HepG2 (cell line): ENCODE measurements at regions not wholly inside any gene's neighbourhood (a gene's known extent, or its start where the extent isn't known, plus 50 kb on each side); places are given as distances from the start of the nearest gene placed in this dataset.
A peak's percentile ranks its signal among the peaks of the same experiment; 100 is the strongest.

ENCODE experiments used
- ATAC-seq: fragments of 200-7000 bp; cut with Tn5 transposase; 3 replicates; pipeline ENCODE4 v1.9.1; 2020; ENCODE audit warnings: mild to moderate bottlenecking, moderate library complexity
- BruUV-seq: library from RNA; stranded (reverse); fragments of 400-500 nt; replicated peaks from 2 replicates; lab custom pipeline; 2021; lab: Mats Ljungman, UMichigan
- CTCF ChIA-PET: fragments of 300-600 bp; formaldehyde crosslinking; extraction: SDS; loops from one replicate; lab custom pipeline; 2021; ENCODE audit warnings: low total read pairs, inconsistent platforms, low intra/inter-chr PET ratio; lab: Yijun Ruan, JAX
- POLR2A ChIA-PET: fragments of 350-600 bp; sonication (Branson Sonifier 250); formaldehyde crosslinking; loops from one replicate; lab custom pipeline; 2020; ENCODE audit warnings: antibody characterized with exemption, inconsistent platforms; lab: Yijun Ruan, JAX
- DNase-seq: peaks from one replicate; pipeline ENCODE4 v3.0.0-alpha.2; 2015; ENCODE audit warnings: low spot score
- FAIRE-seq: peaks from 3 replicates; lab custom pipeline; 2011; peaks lifted over from hg19 to GRCh38; lab: Jason Lieb, UNC
- H2AFZ ChIP-seq: one replicate; pipeline ENCODE4 v1.6.1; 2011; ENCODE audit warnings: low read length, inconsistent platforms
- H3K27ac ChIP-seq: fragments of 300-600 bp; 3 replicates; pipeline ENCODE4 v1.8.0; 2011; ENCODE audit warnings: mixed run types, mild to moderate bottlenecking, mixed read lengths, low read length, inconsistent platforms; ENCODE audit not compliant: insufficient read depth; ENCODE audit errors: extremely low read length
- H3K27me3 ChIP-seq, 2 experiments: fragments of 200-600 bp in 1 of 2; 2 replicates in 1 of 2; 3 replicates in 1 of 2; pipeline versions ENCODE4 v1.6.0 to v1.8.0; 2011; ENCODE audit warnings: low read length in 2 of 2, mild to moderate bottlenecking in 2 of 2, moderate library complexity in 2 of 2, inconsistent platforms in 1 of 2; ENCODE audit not compliant: insufficient read depth in 2 of 2, control insufficient read depth in 1 of 2
- H3K36me3 ChIP-seq, 2 experiments: fragments of 200-600 bp in 1 of 2; replicated peaks in 1 of 2; 2 replicates in 1 of 2; 3 replicates in 1 of 2; pipeline versions ENCODE4 v1.5.1 to v1.8.0; 2011; ENCODE audit warnings: low read length in 2 of 2, inconsistent platforms in 1 of 2; ENCODE audit not compliant: insufficient read depth in 2 of 2, control insufficient read depth in 1 of 2
- H3K4me1 ChIP-seq: 2 replicates; pipeline ENCODE4 v1.5.1; 2012; ENCODE audit warnings: low read length, inconsistent platforms; ENCODE audit not compliant: insufficient read depth
- H3K4me2 ChIP-seq: 2 replicates; pipeline ENCODE4 v1.6.0; 2011; ENCODE audit warnings: low read depth, low read length, inconsistent platforms
- H3K4me3 ChIP-seq, 3 experiments: fragments of 200-600 bp in 1 of 3; sonication (generic), shearing (Covaris generic) in 1 of 3; replicated peaks in 1 of 3; 2 replicates each; pipeline ENCODE4 v1.5.1; 2011 to 2016; ENCODE audit warnings: low read length in 3 of 3, inconsistent platforms in 2 of 3, low read depth in 2 of 3, mild to moderate bottlenecking in 2 of 3, control low read depth in 1 of 3, mixed read lengths in 1 of 3; ENCODE audit not compliant: insufficient read depth in 1 of 3
- H3K79me2 ChIP-seq: one replicate; pipeline ENCODE4 v1.6.1; 2011; ENCODE audit warnings: low read length, inconsistent platforms; ENCODE audit not compliant: insufficient read depth
- H3K9ac ChIP-seq: 2 replicates; pipeline ENCODE4 v1.6.0; 2011; ENCODE audit warnings: mild to moderate bottlenecking, low read depth, low read length, inconsistent platforms; ENCODE audit not compliant: insufficient read depth
- H3K9me3 ChIP-seq: 2 replicates; pipeline ENCODE4 v1.5.1; 2012; ENCODE audit warnings: mild to moderate bottlenecking, low read length
- H4K20me1 ChIP-seq: 2 replicates; pipeline ENCODE4 v1.6.0; 2011; ENCODE audit warnings: inconsistent platforms, mild to moderate bottlenecking, low read length, moderate library complexity; ENCODE audit not compliant: insufficient read depth
- HCFC1 ChIP-seq: fragments of 150-350 bp; IDR thresholded peaks from 2 replicates; pipeline ENCODE4 v1.6.1; 2014; ENCODE audit warnings: low read depth, low read length
- HES4 ChIP-seq: sonication (generic); formaldehyde crosslinking; IDR thresholded peaks from 2 replicates; pipeline ENCODE4 v1.9.0; 2021; ENCODE audit warnings: mild to moderate bottlenecking, missing genetic modification reagents, borderline replicate concordance
- MAFF ChIP-seq: IDR thresholded peaks from 2 replicates; pipeline ENCODE4 v1.6.1; 2011; ENCODE audit warnings: low read depth, low read length, improper control_type of control experiment
- MAFK ChIP-seq, 2 experiments: IDR thresholded peaks in 1 of 2; conservative IDR thresholded peaks in 1 of 2; 2 replicates each; pipeline ENCODE4 v1.6.1; 2011; ENCODE audit warnings: improper control_type of control experiment in 2 of 2, low read length in 2 of 2
- PLRG1 ChIP-seq: fragments of 450-650 bp; conservative IDR thresholded peaks from 2 replicates; pipeline ENCODE4 v1.6.1; 2016
- SRSF1 ChIP-seq: fragments of 200-400 bp; formaldehyde crosslinking; optimal IDR thresholded peaks from 2 replicates; pipeline ENCODE3; 2017; ENCODE audit warnings: mild to moderate bottlenecking, low read depth, low read length, moderate library complexity
- SYNCRIP ChIP-seq: fragments of 200-400 bp; formaldehyde crosslinking; IDR thresholded peaks from 2 replicates; pipeline ENCODE4 v1.6.1; 2018; ENCODE audit warnings: mild to moderate bottlenecking, low read depth, low read length; ENCODE audit not compliant: insufficient read depth
- ZFYVE20 ChIP-seq: sonication (generic); formaldehyde crosslinking; IDR thresholded peaks from 2 replicates; pipeline ENCODE4 v1.8.0; 2023; ENCODE audit warnings: low read depth, mild to moderate bottlenecking, moderate library complexity, missing genetic modification reagents, borderline replicate concordance
- ZIK1 ChIP-seq: sonication (generic); formaldehyde crosslinking; IDR thresholded peaks from 2 replicates; pipeline ENCODE4 v1.5.0; 2020; ENCODE audit warnings: mild to moderate bottlenecking, low read depth, missing genetic modification reagents, borderline replicate concordance
- ZNF629 ChIP-seq: sonication (generic); formaldehyde crosslinking; conservative IDR thresholded peaks from 2 replicates; pipeline ENCODE4 v1.5.0; 2020; ENCODE audit warnings: missing genetic modification reagents
- ZNF777 ChIP-seq: sonication (generic); formaldehyde crosslinking; IDR thresholded peaks from 2 replicates; pipeline ENCODE4 v1.4.0; 2020; ENCODE audit warnings: missing genetic modification reagents
- WGBS: methylation state at CpG from one replicate; pipeline ENCODE4 v1.1.6; 2017; ENCODE audit warnings: low lambda C conversion rate; 5-methylcytosine and 5-hydroxymethylcytosine counted together
- in situ Hi-C: cut with HindIII; loops from 2 replicates; pipeline ENCODE4 v1.10.0; 2017; ENCODE audit warnings: low pct_unique_long_range_greater_than_20kb; ENCODE audit not compliant: extremely low pct_ligation_motif_present
- intact Hi-C: fragments of 100-400 bp; cut with micrococcal nuclease; formaldehyde crosslinking; loops from one replicate; pipeline ENCODE4 v1.10.0; 2022; ENCODE audit not compliant: unreplicated experiment
- TF ChIP-seq, protein P1 (sequence below): sonication (generic); formaldehyde crosslinking; IDR thresholded peaks from 2 replicates; pipeline ENCODE4 v1.4.0; 2020; ENCODE audit warnings: missing genetic modification reagents, low read depth, mild to moderate bottlenecking, borderline replicate concordance
- TF ChIP-seq, protein P2 (sequence below): sonication (generic); formaldehyde crosslinking; IDR thresholded peaks from 2 replicates; pipeline ENCODE4 v1.4.0; 2020; ENCODE audit warnings: mild to moderate bottlenecking, missing genetic modification reagents

DNA sequence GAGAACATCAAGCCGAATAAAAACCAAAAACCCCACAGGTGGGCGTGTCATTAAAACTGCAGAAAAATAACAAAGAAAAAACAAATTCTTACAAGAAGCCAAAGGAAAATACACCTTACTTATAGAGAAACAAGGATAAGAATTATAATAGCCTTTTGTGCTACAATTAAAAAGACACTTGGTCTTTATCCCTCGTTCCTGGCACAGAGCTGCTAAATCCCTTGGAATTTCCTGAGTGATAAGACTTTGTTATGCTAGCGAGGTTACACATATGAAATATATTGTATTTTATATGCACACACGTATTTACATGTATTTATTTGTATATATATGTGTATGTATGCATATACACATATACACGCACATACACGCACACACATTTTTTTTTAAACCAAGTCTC lies 325.3 kb upstream of the TFPI start:
- H3K4me3 ChIP-seq, result no peak overlapping the region
- POLR2A ChIA-PET, result no interaction called here
- no peak overlapping the region for H2AFZ ChIP-seq
- CTCF ChIA-PET, result no interaction called here
- no TSS peak for BruUV-seq
- no peaks in the 10 kb centered on the region for H3K9me3 ChIP-seq
- TF ChIP-seq ZIK1 (CRISPR knock-in tag) (no peak), HCFC1 (no peak), ZNF629 (CRISPR knock-in tag) (no peak), ZFYVE20 (CRISPR knock-in tag) (no peak), PLRG1 (no peak), HES4 (CRISPR knock-in tag) (no peak), ZNF777 (CRISPR knock-in tag) (no peak)
- TF ChIP-seq, protein P1, sequence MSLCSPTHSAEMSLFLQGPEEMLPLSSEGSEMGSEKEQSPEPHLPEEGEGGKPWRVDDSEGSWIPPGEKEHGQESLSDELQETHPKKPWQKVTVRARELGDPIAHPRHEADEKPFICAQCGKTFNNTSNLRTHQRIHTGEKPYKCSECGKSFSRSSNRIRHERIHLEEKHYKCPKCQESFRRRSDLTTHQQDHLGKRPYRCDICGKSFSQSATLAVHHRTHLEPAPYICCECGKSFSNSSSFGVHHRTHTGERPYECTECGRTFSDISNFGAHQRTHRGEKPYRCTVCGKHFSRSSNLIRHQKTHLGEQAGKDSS (CRISPR knock-in tag), result no peak
- in situ Hi-C loops, result no loop called here
- H3K27ac ChIP-seq, result no peak overlapping the region
- H3K27me3 ChIP-seq, result no peaks in the 10 kb centered on the region
- H4K20me1 ChIP-seq, result no peaks in the 10 kb centered on the region
- WGBS, result 36% methylated on average over 7 of the region's 7 CpGs
- H3K79me2 ChIP-seq, result no peaks in the 10 kb centered on the region
- intact Hi-C loops, result no loop called here
- DNase-seq (no peak), ATAC-seq (no peak), FAIRE-seq (no peak)
- no peak overlapping the region for H3K4me2 ChIP-seq
- H3K4me1 ChIP-seq, result no peaks in the 10 kb centered on the region
- no peak overlapping the region for H3K9ac ChIP-seq
- H3K36me3 ChIP-seq, result no peaks in the 10 kb centered on the region

DNA sequence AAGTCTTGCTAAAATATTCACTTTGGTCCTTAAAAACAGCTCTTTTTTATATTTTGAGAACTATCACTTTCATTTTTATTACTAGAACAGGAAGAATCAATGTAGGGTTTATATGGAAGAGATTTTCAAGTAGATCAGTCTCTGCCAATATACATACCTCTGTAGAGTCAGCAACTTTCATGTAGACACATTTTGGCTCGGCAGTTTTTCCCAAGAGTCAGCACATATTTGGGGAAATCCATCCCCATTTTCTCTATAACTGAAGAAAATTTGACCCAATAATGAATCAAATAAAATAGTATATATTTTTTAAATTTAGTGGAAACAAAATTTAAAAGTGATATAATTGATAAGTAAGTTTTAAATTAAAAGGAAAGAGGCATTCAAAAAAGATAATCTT lies 329.8 kb upstream of the TFPI start:
- ATAC-seq (no peak), FAIRE-seq (no peak), DNase-seq (no peak)
- H3K36me3 ChIP-seq, result no peaks in the 10 kb centered on the region
- intact Hi-C loops, result no loop called here
- in situ Hi-C loops, result no loop called here
- H3K4me3 ChIP-seq, result no peak overlapping the region
- no peak overlapping the region for H2AFZ ChIP-seq
- H3K9ac ChIP-seq, result no peak overlapping the region
- TF ChIP-seq, protein P2, sequence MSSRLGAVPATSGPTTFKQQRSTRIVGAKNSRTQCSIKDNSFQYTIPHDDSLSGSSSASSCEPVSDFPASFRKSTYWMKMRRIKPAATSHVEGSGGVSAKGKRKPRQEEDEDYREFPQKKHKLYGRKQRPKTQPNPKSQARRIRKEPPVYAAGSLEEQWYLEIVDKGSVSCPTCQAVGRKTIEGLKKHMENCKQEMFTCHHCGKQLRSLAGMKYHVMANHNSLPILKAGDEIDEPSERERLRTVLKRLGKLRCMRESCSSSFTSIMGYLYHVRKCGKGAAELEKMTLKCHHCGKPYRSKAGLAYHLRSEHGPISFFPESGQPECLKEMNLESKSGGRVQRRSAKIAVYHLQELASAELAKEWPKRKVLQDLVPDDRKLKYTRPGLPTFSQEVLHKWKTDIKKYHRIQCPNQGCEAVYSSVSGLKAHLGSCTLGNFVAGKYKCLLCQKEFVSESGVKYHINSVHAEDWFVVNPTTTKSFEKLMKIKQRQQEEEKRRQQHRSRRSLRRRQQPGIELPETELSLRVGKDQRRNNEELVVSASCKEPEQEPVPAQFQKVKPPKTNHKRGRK (CRISPR knock-in tag), result no peak
- TF ChIP-seq SYNCRIP (no peak), MAFK (conservative IDR thresholded peaks at IDR 0.05 in 1 of 2, IDR thresholded peaks at IDR 0.05 in 1 of 2; ENCODE audit: low read length in 2 of 2) (peak; percentile 59 to 82; a peak in 3 of 4 replicates), MAFF (peak; percentile 61), SRSF1 (no peak)
- no peaks in the 10 kb centered on the region for H3K27me3 ChIP-seq
- no peaks in the 10 kb centered on the region for H4K20me1 ChIP-seq
- H3K4me2 ChIP-seq, result no peak overlapping the region
- ChIA-PET POLR2A (no interaction called here), CTCF (no interaction called here)
- no peaks in the 10 kb centered on the region for H3K79me2 ChIP-seq
- 0% methylated on average over 1 of the region's 1 CpG for WGBS
- H3K27ac ChIP-seq, result no peak overlapping the region
- H3K4me1 ChIP-seq, result no peaks in the 10 kb centered on the region
- no peaks in the 10 kb centered on the region for H3K9me3 ChIP-seq
- BruUV-seq, result no TSS peak
